CD4-positive, alpha-beta T cell treated with Interferon alpha-2 for 1 hour (primary cell): ENCODE measurements at regions not wholly inside any gene's neighbourhood (a gene's known extent, or its start where the extent isn't known, plus 50 kb on each side); places are given as distances from the start of the nearest gene placed in this dataset.
"Not testable (repeated sequence)": the region's sequence is repeated elsewhere in the genome, so short reads cannot be mapped to it uniquely, and the experiment has no call there.

Experiments used
- DNase-seq, 2 donors: peaks; one replicate each; pipeline ENCODE4 v3.0.0-alpha.2; 2020 to 2022

- peak in 1 of 2 donors; percentile 13 for DNase-seq
Measured at GRCh38 chr15:81939604-81940440, 106.0 kb downstream of the MEX3B start.

- no peak for DNase-seq
Measured at GRCh38 chr15:81937189-81937588, 108.6 kb downstream of the MEX3B start.

GRCh38 chr15:81930582-81931369, 115.0 kb downstream of the MEX3B start:
- DNase-seq = no peak

GRCh38 chr15:81929557-81929956, 116.3 kb downstream of the MEX3B start:
- no peak for DNase-seq

- no peak for DNase-seq
Measured at GRCh38 chr15:81926981-81927380, 118.8 kb downstream of the MEX3B start.

GRCh38 chr15:81924729-81925128, 121.1 kb downstream of the MEX3B start:
- no peak for DNase-seq

GRCh38 chr15:81923561-81924350, 122.1 kb downstream of the MEX3B start:
- DNase-seq = no peak

- DNase-seq = no peak
Measured at GRCh38 chr15:81922143-81922542, 123.7 kb downstream of the MEX3B start.

- no peak for DNase-seq
Measured at GRCh38 chr15:81921163-81921562, 124.7 kb downstream of the MEX3B start.

- DNase-seq = not testable (repeated sequence)
Measured at GRCh38 chr15:81918767-81919166, 127.1 kb downstream of the MEX3B start.

- DNase-seq = no peak
Measured at GRCh38 chr15:81916451-81916850, 129.4 kb downstream of the MEX3B start.

GRCh38 chr15:81915990-81916389, 129.8 kb downstream of the MEX3B start:
- no peak for DNase-seq

GRCh38 chr15:81914734-81915256, 131.0 kb downstream of the MEX3B start:
- DNase-seq = no peak

- no peak for DNase-seq
Measured at GRCh38 chr15:81914333-81914732, 131.5 kb downstream of the MEX3B start.

GRCh38 chr15:81911022-81911971, 134.5 kb downstream of the MEX3B start:
- no peak for DNase-seq

GRCh38 chr15:81910355-81911021, 135.3 kb downstream of the MEX3B start:
- DNase-seq = no peak

GRCh38 chr15:81909011-81909358, 136.8 kb downstream of the MEX3B start:
- DNase-seq = no peak

- no peak for DNase-seq
Measured at GRCh38 chr15:81908111-81908510, 137.7 kb downstream of the MEX3B start.

- no peak for DNase-seq
Measured at GRCh38 chr15:81907521-81907920, 138.3 kb downstream of the MEX3B start.

GRCh38 chr15:81905889-81906288, 139.9 kb downstream of the MEX3B start:
- DNase-seq = no peak

- DNase-seq = no peak
Measured at GRCh38 chr15:81901319-81901718, 144.5 kb downstream of the MEX3B start.
